ENCODE measurements at regions not wholly inside any gene's neighbourhood (a gene's known extent, or its start where the extent isn't known, plus 50 kb on each side); places are given as distances from the start of the nearest gene placed in this dataset.

GRCh38 chr3:87175732-87176131 is 51.4 kb upstream of the CHMP2B start:
- H3K27me3 Mint-ChIP-seq: peaks cover 11% of the 10 kb centered on the region
- no peaks in the 10 kb centered on the region for H3K79me2 ChIP-seq (ENCODE audit: control insufficient read depth, insufficient read depth, low read length)
- no peaks in the 10 kb centered on the region for H3K36me3 ChIP-seq (replicated peaks in 1 of 2; ENCODE audit: control extremely low read depth in 1 of 2, control insufficient read depth in 1 of 2, extremely low read depth in 1 of 2, insufficient read depth in 2 of 2, low read length in 1 of 2)
- CTCF ChIA-PET: no interaction called here
- no peak overlapping the region for H2AFZ ChIP-seq (ENCODE audit: insufficient read depth, low read depth, low read length, poor library complexity, severe bottlenecking)
- no peak overlapping the region for H3K4me3 Mint-ChIP-seq
- intact Hi-C loops (cut with micrococcal nuclease): no loop called here
- no peaks in the 10 kb centered on the region for H3K4me1 ChIP-seq (ENCODE audit: control insufficient read depth in 2 of 2, insufficient read depth in 2 of 2, low read length in 2 of 2)
- H3K4me1 Mint-ChIP-seq: no peaks in the 10 kb centered on the region
- H3K9me3 ChIP-seq (ENCODE audit: control extremely low read depth in 1 of 3, control insufficient read depth in 2 of 3, insufficient read depth in 1 of 3, low read length in 2 of 3): no peaks in the 10 kb centered on the region
- TF ChIP-seq, protein P1, sequence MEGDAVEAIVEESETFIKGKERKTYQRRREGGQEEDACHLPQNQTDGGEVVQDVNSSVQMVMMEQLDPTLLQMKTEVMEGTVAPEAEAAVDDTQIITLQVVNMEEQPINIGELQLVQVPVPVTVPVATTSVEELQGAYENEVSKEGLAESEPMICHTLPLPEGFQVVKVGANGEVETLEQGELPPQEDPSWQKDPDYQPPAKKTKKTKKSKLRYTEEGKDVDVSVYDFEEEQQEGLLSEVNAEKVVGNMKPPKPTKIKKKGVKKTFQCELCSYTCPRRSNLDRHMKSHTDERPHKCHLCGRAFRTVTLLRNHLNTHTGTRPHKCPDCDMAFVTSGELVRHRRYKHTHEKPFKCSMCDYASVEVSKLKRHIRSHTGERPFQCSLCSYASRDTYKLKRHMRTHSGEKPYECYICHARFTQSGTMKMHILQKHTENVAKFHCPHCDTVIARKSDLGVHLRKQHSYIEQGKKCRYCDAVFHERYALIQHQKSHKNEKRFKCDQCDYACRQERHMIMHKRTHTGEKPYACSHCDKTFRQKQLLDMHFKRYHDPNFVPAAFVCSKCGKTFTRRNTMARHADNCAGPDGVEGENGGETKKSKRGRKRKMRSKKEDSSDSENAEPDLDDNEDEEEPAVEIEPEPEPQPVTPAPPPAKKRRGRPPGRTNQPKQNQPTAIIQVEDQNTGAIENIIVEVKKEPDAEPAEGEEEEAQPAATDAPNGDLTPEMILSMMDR (IDR thresholded peaks at IDR 0.05): no peak
- TF ChIP-seq EZH2 (IDR thresholded peaks at IDR 0.05; ENCODE audit: borderline replicate concordance, insufficient read depth, low read depth, low read length, poor library complexity, severe bottlenecking): no peak
- WGBS (ENCODE audit: insufficient coverage): 100% methylated on average over 2 of the region's 2 CpGs
- no peak overlapping the region for H3K27ac ChIP-seq (ENCODE audit: low read length in 2 of 2)
- H3K9ac ChIP-seq (ENCODE audit: low read length): no peak overlapping the region
- no peaks in the 10 kb centered on the region for H3K9me3 Mint-ChIP-seq (ENCODE audit: insufficient read depth)
- no peak for ATAC-seq (ENCODE audit: low read depth)
- POLR2A ChIA-PET: no interaction called here
- no peak overlapping the region for H3K4me2 ChIP-seq (replicated peaks; ENCODE audit: low read depth, low read length, poor library complexity, severe bottlenecking)
- no peak overlapping the region for H3K27ac Mint-ChIP-seq
- H3K4me3 ChIP-seq (ENCODE audit: control extremely low read depth in 1 of 5, extremely low read depth in 1 of 5, insufficient read depth in 1 of 5, low read depth in 2 of 5, low read length in 4 of 5): no peak overlapping the region
- no peak for DNase-seq
- peaks cover 0 to 4% (median 0%) of the 10 kb centered on the region in 4 experiments for H3K27me3 ChIP-seq (replicated peaks in 1 of 4; ENCODE audit: control extremely low read depth in 1 of 4, control insufficient read depth in 3 of 4, insufficient read depth in 4 of 4, low read length in 3 of 4)
- H4K20me1 ChIP-seq (ENCODE audit: control insufficient read depth, insufficient read depth, low read length, poor library complexity, severe bottlenecking): no peaks in the 10 kb centered on the region

DNA sequence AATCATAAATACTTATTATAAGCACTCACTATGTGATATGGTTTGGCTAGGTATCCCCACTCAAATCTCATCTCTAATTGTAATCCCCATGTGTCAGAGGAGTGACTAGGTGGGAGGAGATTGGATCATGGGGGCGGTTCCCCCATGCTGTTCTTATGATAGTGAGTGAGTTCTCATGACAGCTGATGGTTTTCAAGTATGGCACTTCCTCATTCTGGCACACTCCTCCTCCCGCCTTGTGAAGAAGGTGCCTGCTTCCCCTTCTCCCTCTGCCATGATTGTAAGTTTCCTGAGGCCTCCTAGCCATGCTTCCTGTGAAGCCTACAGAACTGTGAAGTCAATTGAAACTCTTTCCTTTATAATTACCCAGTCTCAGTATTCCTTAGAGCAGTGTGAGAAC is 53.3 kb upstream of the CHMP2B start:
- intact Hi-C loops (cut with micrococcal nuclease): no loop called here
- Histone ChIP-seq H3K27me3 (replicated peaks in 1 of 4; ENCODE audit: control extremely low read depth in 1 of 4, control insufficient read depth in 3 of 4, insufficient read depth in 4 of 4, low read length in 3 of 4) (peaks cover 0 to 4% (median 0%) of the 10 kb centered on the region in 4 experiments), H2AFZ (ENCODE audit: insufficient read depth, low read depth, low read length, poor library complexity, severe bottlenecking) (no peak overlapping the region), H3K4me2 (replicated peaks; ENCODE audit: low read depth, low read length, poor library complexity, severe bottlenecking) (no peak overlapping the region), H3K9me3 (ENCODE audit: control extremely low read depth in 1 of 3, control insufficient read depth in 2 of 3, insufficient read depth in 1 of 3, low read length in 2 of 3) (no peaks in the 10 kb centered on the region), H3K36me3 (replicated peaks in 1 of 2; ENCODE audit: control extremely low read depth in 1 of 2, control insufficient read depth in 1 of 2, extremely low read depth in 1 of 2, insufficient read depth in 2 of 2, low read length in 1 of 2) (no peaks in the 10 kb centered on the region), H3K9ac (ENCODE audit: low read length) (no peak overlapping the region), H3K27ac (ENCODE audit: low read length in 2 of 2) (no peak overlapping the region), H3K79me2 (ENCODE audit: control insufficient read depth, insufficient read depth, low read length) (no peaks in the 10 kb centered on the region), H3K4me3 (ENCODE audit: control extremely low read depth in 1 of 5, extremely low read depth in 1 of 5, insufficient read depth in 1 of 5, low read depth in 2 of 5, low read length in 4 of 5) (no peak overlapping the region), H4K20me1 (ENCODE audit: control insufficient read depth, insufficient read depth, low read length, poor library complexity, severe bottlenecking) (no peaks in the 10 kb centered on the region), H3K4me1 (ENCODE audit: control insufficient read depth in 2 of 2, insufficient read depth in 2 of 2, low read length in 2 of 2) (no peaks in the 10 kb centered on the region)
- ATAC-seq (ENCODE audit: low read depth): no peak
- H3K4me1 Mint-ChIP-seq: no peaks in the 10 kb centered on the region
- no peaks in the 10 kb centered on the region for H3K9me3 Mint-ChIP-seq (ENCODE audit: insufficient read depth)
- 50% methylated on average over 1 of the region's 2 CpGs for WGBS (ENCODE audit: insufficient coverage)
- no peak for DNase-seq
- ChIA-PET POLR2A (no interaction called here), CTCF (no interaction called here)
- H3K27ac Mint-ChIP-seq: no peak overlapping the region
- no peak overlapping the region for H3K4me3 Mint-ChIP-seq
- peaks cover 3% of the 10 kb centered on the region for H3K27me3 Mint-ChIP-seq
- TF ChIP-seq EZH2 (IDR thresholded peaks at IDR 0.05; ENCODE audit: borderline replicate concordance, insufficient read depth, low read depth, low read length, poor library complexity, severe bottlenecking): no peak
- TF ChIP-seq, protein P1 (IDR thresholded peaks at IDR 0.05): no peak
